ENCODE measurements at regions not wholly inside any gene's neighbourhood (a gene's known extent, or its start where the extent isn't known, plus 50 kb on each side); places are given as distances from the start of the nearest gene placed in this dataset.

DNA sequence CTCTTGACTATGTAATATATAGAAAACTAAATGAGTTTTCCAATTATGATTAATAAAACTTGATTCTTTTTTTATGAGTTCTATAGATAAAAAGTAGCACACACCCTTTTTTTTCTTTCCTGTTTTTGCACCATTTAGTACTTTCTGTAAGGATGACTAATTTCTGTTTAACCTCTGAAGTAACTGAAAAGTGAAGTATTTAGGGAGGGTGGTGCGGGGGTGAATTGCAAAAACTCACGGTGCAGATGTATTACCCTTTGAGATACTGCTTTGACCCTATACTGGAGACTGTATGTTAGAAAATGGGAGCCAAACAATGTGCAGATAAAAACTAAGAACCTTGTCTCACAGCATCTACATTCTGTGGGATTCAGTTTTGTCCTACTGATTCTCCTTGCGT, 471.6 kb downstream of the DTHD1 start:
- TF ChIP-seq, protein P1, sequence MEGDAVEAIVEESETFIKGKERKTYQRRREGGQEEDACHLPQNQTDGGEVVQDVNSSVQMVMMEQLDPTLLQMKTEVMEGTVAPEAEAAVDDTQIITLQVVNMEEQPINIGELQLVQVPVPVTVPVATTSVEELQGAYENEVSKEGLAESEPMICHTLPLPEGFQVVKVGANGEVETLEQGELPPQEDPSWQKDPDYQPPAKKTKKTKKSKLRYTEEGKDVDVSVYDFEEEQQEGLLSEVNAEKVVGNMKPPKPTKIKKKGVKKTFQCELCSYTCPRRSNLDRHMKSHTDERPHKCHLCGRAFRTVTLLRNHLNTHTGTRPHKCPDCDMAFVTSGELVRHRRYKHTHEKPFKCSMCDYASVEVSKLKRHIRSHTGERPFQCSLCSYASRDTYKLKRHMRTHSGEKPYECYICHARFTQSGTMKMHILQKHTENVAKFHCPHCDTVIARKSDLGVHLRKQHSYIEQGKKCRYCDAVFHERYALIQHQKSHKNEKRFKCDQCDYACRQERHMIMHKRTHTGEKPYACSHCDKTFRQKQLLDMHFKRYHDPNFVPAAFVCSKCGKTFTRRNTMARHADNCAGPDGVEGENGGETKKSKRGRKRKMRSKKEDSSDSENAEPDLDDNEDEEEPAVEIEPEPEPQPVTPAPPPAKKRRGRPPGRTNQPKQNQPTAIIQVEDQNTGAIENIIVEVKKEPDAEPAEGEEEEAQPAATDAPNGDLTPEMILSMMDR (IDR thresholded peaks at IDR 0.05), result no peak
- Histone ChIP-seq H3K27me3 (no peaks in the 10 kb centered on the region), H3K4me3 (no peak overlapping the region), H3K36me3 (no peaks in the 10 kb centered on the region), H3K9me3 (no peaks in the 10 kb centered on the region), H3K4me1 (no peaks in the 10 kb centered on the region), H3K27ac (no peak overlapping the region)
- no peak for DNase-seq
- intact Hi-C loops (cut with DNase I), result no loop called here
- ATAC-seq, result no peak

DNA sequence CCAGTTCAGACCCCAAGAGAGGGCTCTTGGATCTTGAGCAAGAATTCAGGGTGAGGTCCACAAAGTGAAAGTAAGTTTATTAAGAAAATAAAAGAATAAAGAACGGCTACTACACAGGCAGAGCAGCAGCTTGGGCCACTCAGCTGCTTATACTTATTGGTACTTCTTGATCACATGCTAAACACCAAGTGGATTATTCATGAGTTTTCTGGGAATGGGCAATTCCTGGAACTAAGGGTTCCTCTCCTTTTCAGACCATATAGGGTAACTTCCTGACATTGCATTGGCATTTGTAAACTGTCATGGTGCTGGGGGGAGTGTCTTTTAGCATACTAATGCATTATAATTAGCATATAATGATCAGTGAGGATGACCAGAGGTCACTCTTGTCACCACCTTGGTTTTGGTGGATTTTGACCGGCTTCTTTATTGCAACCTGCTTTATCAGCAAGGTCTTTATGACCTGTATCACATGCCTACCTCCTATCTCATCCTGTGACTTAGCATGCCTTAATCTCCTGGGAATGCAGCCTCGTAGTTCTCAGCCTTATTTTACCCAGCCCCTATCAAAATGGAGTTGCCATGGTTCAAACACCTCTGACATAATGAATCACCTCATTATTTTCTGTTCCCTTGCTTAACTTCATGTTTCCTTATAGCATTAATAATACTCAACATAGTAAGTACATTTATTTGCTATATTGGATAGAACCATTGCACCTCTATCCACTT, 476.3 kb downstream of the DTHD1 start:
- DNase-seq, result no peak
- Histone ChIP-seq H3K4me1 (no peaks in the 10 kb centered on the region), H3K9me3 (no peaks in the 10 kb centered on the region), H3K4me3 (no peak overlapping the region), H3K27me3 (no peaks in the 10 kb centered on the region), H3K36me3 (no peaks in the 10 kb centered on the region), H3K27ac (no peak overlapping the region)
- ATAC-seq, result no peak
- intact Hi-C loops (cut with DNase I), result no loop called here
- TF ChIP-seq, protein P1 (IDR thresholded peaks at IDR 0.05), result no peak

DNA sequence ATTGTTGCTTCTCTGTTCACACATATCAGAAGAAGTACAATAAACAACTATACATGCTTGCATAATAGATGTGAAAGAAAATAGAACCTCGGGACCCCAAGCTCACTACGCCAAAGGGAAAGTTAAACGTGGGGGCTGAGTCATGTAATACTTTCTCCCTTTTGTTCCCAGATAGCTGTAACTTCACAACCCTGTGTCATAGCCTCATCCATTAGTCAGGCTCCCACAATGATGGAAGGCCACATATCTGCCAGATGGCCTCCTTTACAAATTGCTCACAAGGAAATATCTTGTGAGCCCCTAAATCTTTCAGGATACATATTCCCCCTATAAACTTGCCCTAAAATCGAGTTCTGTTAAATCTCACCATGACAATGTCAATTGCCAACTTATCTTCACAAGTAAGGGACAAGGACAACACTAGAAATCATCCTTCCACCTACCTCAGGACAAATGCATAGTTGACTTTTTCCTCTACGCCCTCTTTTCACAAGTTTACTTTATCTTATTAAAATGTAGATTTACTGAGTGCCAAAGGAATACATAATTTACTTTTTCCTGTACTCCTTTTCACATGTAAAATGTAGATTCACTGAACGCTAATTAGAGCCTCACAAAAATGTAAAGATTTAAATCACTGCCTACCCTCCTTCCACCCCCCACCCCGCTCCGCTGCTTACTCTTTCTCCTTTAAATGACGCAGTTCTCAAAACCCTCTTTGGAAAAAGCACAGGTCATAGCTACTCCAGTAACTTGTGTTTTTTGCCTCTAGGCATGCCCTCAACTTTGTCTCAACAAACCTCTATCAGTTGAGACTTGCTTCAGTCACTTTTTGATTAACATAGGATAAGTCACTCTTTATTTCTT, 477.1 kb downstream of the DTHD1 start:
- no peak overlapping the region for H3K27ac ChIP-seq
- no peaks in the 10 kb centered on the region for H3K4me1 ChIP-seq
- H3K27me3 ChIP-seq, result no peaks in the 10 kb centered on the region
- intact Hi-C loops (cut with DNase I), result no loop called here
- no peak for DNase-seq
- no peak for ATAC-seq
- TF ChIP-seq, protein P1 (IDR thresholded peaks at IDR 0.05), result no peak
- H3K4me3 ChIP-seq, result no peak overlapping the region
- no peaks in the 10 kb centered on the region for H3K9me3 ChIP-seq
- no peaks in the 10 kb centered on the region for H3K36me3 ChIP-seq

DNA sequence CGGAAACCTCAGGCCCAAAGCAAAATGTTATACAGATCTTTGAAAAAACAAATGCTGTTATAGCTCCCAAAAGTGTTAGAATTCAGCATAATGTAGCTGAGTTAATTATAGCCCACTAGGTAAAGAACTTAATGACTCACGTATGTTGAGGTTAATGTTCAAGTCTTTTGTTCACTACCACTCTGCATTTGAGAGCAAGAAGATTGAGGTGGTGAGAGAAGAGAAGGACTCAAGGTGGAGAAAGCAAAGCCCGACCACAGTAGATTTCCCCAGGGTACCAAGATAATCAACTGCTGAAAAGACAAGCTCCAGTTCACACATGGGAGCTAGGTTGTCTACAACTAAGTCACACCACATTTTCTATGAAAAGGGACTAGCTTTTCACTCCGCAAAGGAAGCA, 480.2 kb downstream of the DTHD1 start:
- no peak for DNase-seq
- no peaks in the 10 kb centered on the region for H3K27me3 ChIP-seq
- H3K9me3 ChIP-seq, result no peaks in the 10 kb centered on the region
- no peaks in the 10 kb centered on the region for H3K36me3 ChIP-seq
- H3K4me1 ChIP-seq, result no peaks in the 10 kb centered on the region
- H3K4me3 ChIP-seq, result no peak overlapping the region
- intact Hi-C loops (cut with DNase I), result no loop called here
- H3K27ac ChIP-seq, result no peak overlapping the region
- no peak for ATAC-seq
- TF ChIP-seq, protein P1 (IDR thresholded peaks at IDR 0.05), result no peak

DNA sequence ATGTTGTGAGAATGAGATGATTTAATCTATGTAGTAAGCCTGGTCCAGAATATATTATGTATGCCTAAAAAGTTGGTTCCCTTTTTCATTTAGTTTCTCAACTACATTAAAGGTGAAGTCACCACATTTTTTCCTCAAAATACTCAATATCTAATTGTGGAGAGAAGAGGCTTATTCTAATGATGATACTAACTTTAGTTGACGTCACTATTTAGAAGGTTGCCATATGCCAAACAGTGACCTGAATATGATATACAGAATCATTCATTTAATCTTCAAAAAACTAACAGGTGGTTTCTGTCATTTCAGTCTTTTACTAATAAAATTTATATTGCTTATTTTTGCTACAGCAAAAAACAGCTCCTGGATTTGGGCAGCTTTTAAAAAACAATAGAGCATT, 480.7 kb upstream of the NWD2 start:
- Histone ChIP-seq H3K4me1 (no peaks in the 10 kb centered on the region), H3K4me3 (no peak overlapping the region), H3K27me3 (no peaks in the 10 kb centered on the region), H3K9me3 (no peaks in the 10 kb centered on the region), H3K36me3 (no peaks in the 10 kb centered on the region), H3K27ac (no peak overlapping the region)
- TF ChIP-seq, protein P1 (IDR thresholded peaks at IDR 0.05), result no peak
- ATAC-seq, result no peak
- DNase-seq, result no peak
- intact Hi-C loops (cut with DNase I), result no loop called here

Measured in left lung (tissue), 4 donors.